HG03354 (cell line): ENCODE measurements at regions not wholly inside any gene's neighbourhood (a gene's known extent, or its start where the extent isn't known, plus 50 kb on each side); places are given as distances from the start of the nearest gene placed in this dataset.

Experiments used
- ATAC-seq: cut with Tn5 transposase; IDR thresholded peaks from one replicate; pipeline ENCODE4 v1.9.1; 2021; ENCODE audit warnings: mild to moderate bottlenecking; ENCODE audit not compliant: unreplicated experiment, poor library complexity, severe bottlenecking

GRCh38 chr2:128540670-128541069 is 222.0 kb upstream of the HS6ST1 start:
- ATAC-seq, result no peak

GRCh38 chr2:128541448-128541847 is 222.8 kb upstream of the HS6ST1 start:
- ATAC-seq, result no peak

- no peak for ATAC-seq
Observed at GRCh38 chr2:128543036-128543435, 224.4 kb upstream of the HS6ST1 start.

- no peak for ATAC-seq
Observed at GRCh38 chr2:128543646-128544045, 225.0 kb upstream of the HS6ST1 start.

GRCh38 chr2:128544321-128545037 is 225.8 kb upstream of the HS6ST1 start:
- no peak for ATAC-seq

GRCh38 chr2:128545085-128545484 is 226.4 kb upstream of the HS6ST1 start:
- no peak for ATAC-seq

- ATAC-seq, result no peak
Observed at GRCh38 chr2:128545829-128546228, 227.2 kb upstream of the HS6ST1 start.

GRCh38 chr2:128547667-128548066 is 229.0 kb upstream of the HS6ST1 start:
- ATAC-seq, result no peak

GRCh38 chr2:128548461-128548891 is 229.8 kb upstream of the HS6ST1 start:
- ATAC-seq, result no peak

GRCh38 chr2:128549094-128549493 is 230.4 kb upstream of the HS6ST1 start:
- ATAC-seq, result no peak

GRCh38 chr2:128549646-128550260 is 231.1 kb upstream of the HS6ST1 start:
- no peak for ATAC-seq

GRCh38 chr2:128550389-128550788 is 231.7 kb upstream of the HS6ST1 start:
- ATAC-seq, result no peak

GRCh38 chr2:128550801-128551416 is 232.2 kb upstream of the HS6ST1 start:
- no peak for ATAC-seq

GRCh38 chr2:128551435-128551834 is 232.8 kb upstream of the HS6ST1 start:
- ATAC-seq, result no peak

- ATAC-seq, result no peak
Observed at GRCh38 chr2:128552141-128552805, 233.6 kb upstream of the HS6ST1 start.

GRCh38 chr2:128552806-128553551 is 234.3 kb upstream of the HS6ST1 start:
- no peak for ATAC-seq

GRCh38 chr2:128554151-128554769 is 235.6 kb upstream of the HS6ST1 start:
- no peak for ATAC-seq

- no peak for ATAC-seq
Observed at GRCh38 chr2:128555433-128555832, 236.8 kb upstream of the HS6ST1 start.

GRCh38 chr2:128556089-128556488 is 237.4 kb upstream of the HS6ST1 start:
- ATAC-seq, result no peak
